ENCODE measurements at regions not wholly inside any gene's neighbourhood (a gene's known extent, or its start where the extent isn't known, plus 50 kb on each side); places are given as distances from the start of the nearest gene placed in this dataset.
"Not testable (repeated sequence)": the region's sequence is repeated elsewhere in the genome, so short reads cannot be mapped to it uniquely, and the experiment has no call there.

- DNase-seq (ENCODE audit: low read depth); H3K4me3 ChIP-seq (ENCODE audit: low read depth, low read length): not testable (repeated sequence)
Observed at GRCh38 chr7:56697058-56697457, 435.2 kb downstream of the ZNF479 start.

- DNase-seq (ENCODE audit: low read depth) = no peak
- TF ChIP-seq CTCF (IDR thresholded peaks at IDR 0.05; ENCODE audit: insufficient read depth, low read length) = no peak
- H3K4me3 ChIP-seq (ENCODE audit: low read depth, low read length) = no peak overlapping the region
Observed at GRCh38 chr7:56686276-56686859, 445.9 kb downstream of the ZNF479 start.

GRCh38 chr7:56639173-56639746 lies 493.0 kb downstream of the ZNF479 start:
- no peak for DNase-seq (ENCODE audit: low read depth)
- H3K4me3 ChIP-seq (ENCODE audit: low read depth, low read length) = no peak overlapping the region
- no peak for TF ChIP-seq CTCF (IDR thresholded peaks at IDR 0.05; ENCODE audit: insufficient read depth, low read length)

- no peak for DNase-seq (ENCODE audit: low read depth)
- no peak for TF ChIP-seq CTCF (IDR thresholded peaks at IDR 0.05; ENCODE audit: insufficient read depth, low read length)
- H3K4me3 ChIP-seq (ENCODE audit: low read depth, low read length) = no peak overlapping the region
Observed at GRCh38 chr7:56609852-56610355, 493.7 kb upstream of the NUPR2 start.

GRCh38 chr7:56605146-56605545 lies 488.9 kb upstream of the NUPR2 start:
- no peak for DNase-seq (ENCODE audit: low read depth)
- TF ChIP-seq CTCF (IDR thresholded peaks at IDR 0.05; ENCODE audit: insufficient read depth, low read length) = no peak
- H3K4me3 ChIP-seq (ENCODE audit: low read depth, low read length) = no peak overlapping the region

GRCh38 chr7:56578612-56579011 lies 462.4 kb upstream of the NUPR2 start:
- no peak overlapping the region for H3K4me3 ChIP-seq (ENCODE audit: low read depth, low read length)
- TF ChIP-seq CTCF (IDR thresholded peaks at IDR 0.05; ENCODE audit: insufficient read depth, low read length) = no peak
- DNase-seq (ENCODE audit: low read depth) = no peak

- no peak for DNase-seq (ENCODE audit: low read depth)
- H3K4me3 ChIP-seq (ENCODE audit: low read depth, low read length) = no peak overlapping the region
- TF ChIP-seq CTCF (IDR thresholded peaks at IDR 0.05; ENCODE audit: insufficient read depth, low read length) = no peak
Observed at GRCh38 chr7:56570968-56571367, 454.8 kb upstream of the NUPR2 start.

All from fibroblast of the aortic adventitia (primary cell).